Stomach smooth muscle (tissue), 2 donors: ENCODE measurements at regions not wholly inside any gene's neighbourhood (a gene's known extent, or its start where the extent isn't known, plus 50 kb on each side); places are given as distances from the start of the nearest gene placed in this dataset.

ENCODE experiments used
- H3K27ac ChIP-seq: one replicate; pipeline ENCODE4 v1.7.0; 2013; ENCODE audit warnings: mild to moderate bottlenecking, low read length, inconsistent platforms
- H3K27me3 ChIP-seq, 2 donors: one replicate each; pipeline ENCODE4 v1.7.0; 2013; ENCODE audit warnings: low read length in 2 of 2; ENCODE audit not compliant: insufficient read depth in 2 of 2, control insufficient read depth in 1 of 2
- H3K36me3 ChIP-seq, 2 donors: one replicate each; pipeline ENCODE4 v1.7.0; 2013; ENCODE audit warnings: low read length in 2 of 2; ENCODE audit not compliant: control insufficient read depth in 2 of 2, insufficient read depth in 2 of 2
- H3K4me1 ChIP-seq: one replicate; pipeline ENCODE4 v1.7.0; 2013; ENCODE audit warnings: low read length; ENCODE audit not compliant: control insufficient read depth, insufficient read depth
- H3K4me3 ChIP-seq, 2 donors: one replicate each; pipeline ENCODE4 v1.7.0; 2013; ENCODE audit warnings: low read length in 2 of 2
- H3K9ac ChIP-seq, 2 donors: one replicate each; pipeline ENCODE4 v1.7.0; 2013; ENCODE audit warnings: low read length in 2 of 2, mild to moderate bottlenecking in 1 of 2
- H3K9me3 ChIP-seq, 2 donors: one replicate each; pipeline ENCODE4 v1.7.0; 2013; ENCODE audit warnings: low read length in 2 of 2; ENCODE audit not compliant: control insufficient read depth in 2 of 2
- donor health status: healthy.
- donor health status: Pancreatic carcinoma.

DNA sequence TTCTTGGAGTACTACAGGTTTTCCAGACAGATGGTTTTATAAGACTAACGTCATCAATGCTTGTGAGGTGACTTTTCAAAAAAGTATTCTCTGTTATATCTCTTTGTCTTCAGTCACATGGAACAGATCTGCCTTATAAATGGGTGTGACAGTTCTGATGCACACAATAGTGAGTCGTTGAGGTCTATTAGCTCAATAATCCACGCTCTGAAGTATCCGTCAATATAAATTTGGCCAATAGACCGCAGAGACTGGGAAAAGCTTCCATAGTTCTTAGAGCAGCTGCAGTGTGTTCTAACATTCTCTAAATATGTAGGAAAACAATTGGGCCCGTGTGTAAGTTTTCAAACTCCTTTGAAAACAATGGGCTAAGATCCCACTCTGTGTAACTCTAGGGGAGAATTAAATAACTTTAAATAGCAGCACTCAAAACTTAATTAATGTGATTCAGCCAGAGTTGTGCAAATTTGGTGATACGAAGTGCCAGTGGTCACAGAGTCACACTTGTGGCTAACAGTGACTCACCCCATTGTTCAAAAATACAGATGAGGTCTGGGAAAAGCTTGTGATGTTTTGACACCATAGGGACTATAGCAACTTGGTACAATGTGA, 316.0 kb downstream of the LMO4 start:
- no peak overlapping the region for H3K9ac ChIP-seq
- H3K9me3 ChIP-seq: no peaks in the 10 kb centered on the region
- no peak overlapping the region for H3K27ac ChIP-seq
- no peaks in the 10 kb centered on the region for H3K27me3 ChIP-seq
- H3K4me1 ChIP-seq: no peaks in the 10 kb centered on the region
- H3K4me3 ChIP-seq: no peak overlapping the region
- H3K36me3 ChIP-seq: no peaks in the 10 kb centered on the region

DNA sequence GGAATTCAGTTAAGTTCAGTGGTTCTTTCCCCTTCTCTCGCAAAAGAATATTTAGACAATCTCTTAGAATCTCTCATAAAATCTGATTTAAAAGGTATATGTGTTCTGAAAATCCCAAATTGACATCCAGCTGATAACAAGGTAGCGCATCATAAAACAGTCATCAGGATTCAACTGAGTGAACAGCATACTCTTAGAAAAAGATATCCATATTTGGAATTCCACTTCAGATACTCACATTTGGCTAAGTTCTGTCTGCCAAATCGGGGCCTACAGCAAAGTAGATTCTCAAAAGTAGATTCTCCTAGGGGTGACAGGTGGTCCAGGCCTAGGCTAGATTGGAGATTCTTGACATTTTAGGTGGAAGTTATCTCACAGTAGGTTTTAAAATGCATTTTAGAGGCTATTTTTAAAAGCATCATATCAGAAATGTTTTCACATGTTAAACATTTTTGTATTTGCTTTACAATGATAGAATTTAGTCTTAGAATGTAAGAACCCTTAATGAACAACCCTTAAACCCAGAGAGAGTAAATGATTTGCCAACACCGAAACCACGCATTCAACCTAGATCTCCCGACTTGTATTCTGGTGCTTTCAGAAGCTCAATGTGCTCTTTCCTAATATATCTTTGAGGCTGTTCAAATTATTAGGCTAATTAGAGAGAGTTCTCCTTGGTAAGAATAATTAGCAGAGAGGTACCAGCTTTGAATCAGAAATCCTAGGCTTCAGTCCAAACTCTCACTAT, 318.9 kb downstream of the LMO4 start:
- Histone ChIP-seq H3K27ac (no peak overlapping the region), H3K9me3 (no peaks in the 10 kb centered on the region)

DNA sequence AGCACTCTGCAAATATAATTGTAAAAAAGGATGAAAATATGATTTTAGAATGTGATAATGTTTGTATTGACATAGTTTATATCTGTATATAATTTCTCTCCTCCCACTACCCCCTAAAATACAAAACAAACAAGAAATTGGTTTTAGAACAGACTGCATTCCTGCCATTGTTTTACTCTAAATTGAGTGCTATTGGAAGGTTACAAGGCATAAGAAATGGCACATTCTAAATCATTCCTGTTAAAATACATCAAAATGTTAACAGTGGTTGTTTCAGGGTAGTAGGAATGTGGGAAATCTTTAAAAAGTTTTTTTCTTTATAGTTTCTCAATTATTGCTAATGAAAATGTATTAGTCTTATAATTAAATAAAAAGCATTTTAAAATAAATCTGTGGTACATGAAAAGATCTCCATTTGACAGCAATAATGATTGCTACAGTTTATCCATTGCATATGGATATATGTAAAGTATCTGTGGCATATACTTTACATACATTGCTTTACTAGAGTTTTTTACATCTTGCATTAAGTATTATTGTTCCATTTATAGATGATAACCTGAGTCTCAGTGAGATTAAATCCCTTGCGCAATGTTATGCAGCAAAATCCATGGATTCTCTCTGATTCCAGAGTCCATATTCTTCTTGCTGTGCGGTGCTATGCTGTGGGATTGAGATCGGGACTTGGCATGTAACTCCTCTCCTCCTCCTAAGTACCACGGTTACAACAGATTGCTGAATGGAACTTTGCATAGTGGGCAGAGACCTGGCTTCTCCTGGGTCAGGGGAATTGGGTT, 319.8 kb downstream of the LMO4 start:
- no peaks in the 10 kb centered on the region for H3K9me3 ChIP-seq
- H3K4me1 ChIP-seq: no peaks in the 10 kb centered on the region
- no peak overlapping the region for H3K4me3 ChIP-seq
- H3K27me3 ChIP-seq: no peaks in the 10 kb centered on the region
- no peak overlapping the region for H3K9ac ChIP-seq
- H3K36me3 ChIP-seq: no peaks in the 10 kb centered on the region
- no peak overlapping the region for H3K27ac ChIP-seq

More for the DNA sequence above, 318.9 kb downstream of the LMO4 start:
- H3K4me3 ChIP-seq: no peak overlapping the region
- H3K27me3 ChIP-seq: no peaks in the 10 kb centered on the region
- no peaks in the 10 kb centered on the region for H3K36me3 ChIP-seq
- no peaks in the 10 kb centered on the region for H3K4me1 ChIP-seq
- H3K9ac ChIP-seq: no peak overlapping the region

DNA sequence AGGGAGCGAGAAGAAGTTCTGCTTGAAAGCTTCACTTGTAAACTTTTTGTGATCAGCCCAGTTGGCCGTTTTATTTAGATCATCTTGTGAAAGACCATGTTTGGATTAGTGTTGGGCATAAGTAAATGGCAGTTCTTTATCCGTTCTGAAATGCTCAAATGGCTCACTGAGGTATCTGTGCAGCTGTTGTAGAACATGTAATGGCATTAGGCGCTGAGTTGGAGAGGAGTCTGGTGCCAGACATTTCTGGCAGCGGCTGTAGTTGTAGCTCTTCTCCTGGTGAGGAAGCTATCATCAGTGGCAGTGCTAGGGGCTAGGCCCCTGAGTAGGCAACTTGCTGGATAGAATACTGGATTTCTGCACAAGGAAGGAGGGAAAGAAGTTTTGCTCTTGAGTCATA, 321.6 kb downstream of the LMO4 start:
- H3K4me1 ChIP-seq: no peaks in the 10 kb centered on the region
- no peaks in the 10 kb centered on the region for H3K9me3 ChIP-seq
- no peak overlapping the region for H3K9ac ChIP-seq
- H3K27ac ChIP-seq: no peak overlapping the region
- no peaks in the 10 kb centered on the region for H3K27me3 ChIP-seq
- H3K4me3 ChIP-seq: no peak overlapping the region
- H3K36me3 ChIP-seq: no peaks in the 10 kb centered on the region

DNA sequence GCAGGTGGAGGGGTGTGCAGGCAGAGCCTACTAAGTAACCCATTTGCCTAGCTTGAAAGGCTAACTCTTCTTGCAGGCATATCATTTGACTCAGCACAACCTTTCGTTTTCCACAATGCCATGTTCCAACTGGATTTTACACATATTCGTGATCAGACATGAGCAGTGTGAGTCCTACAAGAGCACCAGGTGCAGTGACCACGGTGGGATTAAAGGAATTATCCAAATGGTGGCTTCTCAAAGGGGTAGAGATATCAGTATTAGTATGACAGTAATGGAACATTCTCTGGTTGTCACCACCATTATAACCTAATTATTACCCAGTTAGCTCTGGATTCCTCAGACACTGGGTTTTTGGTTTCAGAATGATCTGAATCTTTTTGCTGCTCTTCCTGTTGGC, 323.5 kb downstream of the LMO4 start:
- Histone ChIP-seq H3K36me3 (no peaks in the 10 kb centered on the region), H3K27ac (no peak overlapping the region), H3K9me3 (no peaks in the 10 kb centered on the region), H3K4me1 (no peaks in the 10 kb centered on the region), H3K9ac (no peak overlapping the region), H3K4me3 (no peak overlapping the region), H3K27me3 (no peaks in the 10 kb centered on the region)

DNA sequence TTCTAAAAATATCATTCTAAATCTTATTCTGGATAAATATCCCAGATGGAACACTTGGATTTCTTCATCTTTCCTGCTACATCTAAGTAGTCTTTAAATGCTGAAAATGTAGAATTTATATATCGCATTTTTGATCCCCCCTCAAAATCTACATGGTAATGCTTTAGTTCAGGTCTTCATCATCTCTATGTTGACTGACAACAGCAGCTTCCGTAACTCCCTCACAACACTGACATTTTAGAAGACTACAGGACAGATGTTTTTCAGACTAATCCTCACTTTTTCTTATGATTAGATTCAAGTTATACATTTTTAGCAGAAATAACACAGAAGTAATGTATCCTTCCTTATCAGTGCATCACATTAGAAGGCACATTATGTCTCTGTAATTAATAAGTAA, 336.5 kb downstream of the LMO4 start:
- H3K27me3 ChIP-seq: no peaks in the 10 kb centered on the region
- no peak overlapping the region for H3K9ac ChIP-seq

DNA sequence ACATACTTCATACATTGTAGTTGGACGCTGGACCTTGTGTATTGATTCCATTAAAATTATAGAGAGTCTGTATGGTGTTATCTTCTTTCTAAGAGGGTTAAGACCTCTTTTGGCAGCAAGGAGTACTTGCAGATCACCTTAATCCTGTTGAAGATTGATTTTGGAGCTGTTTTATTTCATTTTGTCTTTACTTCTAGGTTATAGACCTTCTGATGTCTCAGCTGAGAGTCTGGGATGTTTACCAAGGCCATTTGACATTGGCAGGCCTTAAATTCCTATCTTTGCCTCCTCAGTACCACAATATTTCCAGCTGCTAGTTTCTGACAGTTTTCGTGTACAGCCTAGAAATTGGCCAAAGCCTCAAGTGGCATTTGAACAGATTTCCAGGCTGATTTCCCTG, 338.0 kb downstream of the LMO4 start:
- Histone ChIP-seq H3K27me3 (no peaks in the 10 kb centered on the region), H3K4me1 (no peaks in the 10 kb centered on the region), H3K9me3 (no peaks in the 10 kb centered on the region), H3K9ac (no peak overlapping the region), H3K36me3 (no peaks in the 10 kb centered on the region), H3K27ac (no peak overlapping the region), H3K4me3 (no peak overlapping the region)

More for the DNA sequence above, 336.5 kb downstream of the LMO4 start:
- H3K9me3 ChIP-seq: peaks cover 6 to 9% of the 10 kb centered on the region in 2 donors
- H3K4me1 ChIP-seq: no peaks in the 10 kb centered on the region
- H3K27ac ChIP-seq: no peak overlapping the region
- H3K4me3 ChIP-seq: no peak overlapping the region
- H3K36me3 ChIP-seq: no peaks in the 10 kb centered on the region

DNA sequence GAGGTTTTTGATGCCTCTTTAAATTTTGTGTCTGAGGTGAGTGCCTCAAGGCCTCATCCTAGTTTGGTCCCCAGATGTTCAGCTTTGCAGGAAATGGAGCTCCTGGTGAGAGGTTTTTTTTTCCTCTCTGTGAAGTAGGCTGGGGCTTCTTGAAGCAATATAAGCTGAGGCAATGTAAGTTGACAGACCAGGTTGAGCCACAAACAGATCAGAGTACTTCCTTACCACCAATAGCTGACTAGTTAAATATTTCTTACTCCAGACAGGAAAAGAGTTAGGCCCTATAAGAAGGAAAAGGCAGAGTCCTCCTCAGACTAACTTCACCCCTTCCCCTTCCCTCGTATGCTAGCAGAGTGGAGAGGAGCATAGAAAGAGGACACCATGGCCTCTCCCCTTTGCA, 341.0 kb downstream of the LMO4 start:
- Histone ChIP-seq H3K4me3 (no peak overlapping the region), H3K27me3 (no peaks in the 10 kb centered on the region)

DNA sequence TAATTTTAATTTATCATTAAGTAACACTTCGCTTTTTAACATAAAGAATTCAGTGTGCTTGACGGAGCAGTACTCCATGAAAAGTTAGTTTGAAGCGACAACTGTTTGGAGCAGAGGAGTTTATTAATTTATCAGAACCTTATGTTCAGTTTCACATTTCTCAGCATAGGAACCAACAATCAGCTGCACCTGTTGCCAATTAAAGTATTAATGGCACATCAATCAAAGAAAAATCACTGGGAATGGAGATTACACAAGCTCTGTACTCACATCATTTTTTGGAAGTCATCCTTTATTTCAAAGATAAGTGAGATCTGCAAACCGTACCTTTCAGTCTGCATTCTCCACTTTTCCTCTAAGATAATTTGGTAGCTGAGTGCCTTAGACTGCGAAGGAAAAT, 344.6 kb downstream of the LMO4 start:
- no peak overlapping the region for H3K27ac ChIP-seq
- no peaks in the 10 kb centered on the region for H3K27me3 ChIP-seq
- H3K9ac ChIP-seq: no peak overlapping the region
- H3K9me3 ChIP-seq: no peaks in the 10 kb centered on the region
- H3K36me3 ChIP-seq: no peaks in the 10 kb centered on the region
- no peak overlapping the region for H3K4me3 ChIP-seq
- no peaks in the 10 kb centered on the region for H3K4me1 ChIP-seq

More for the DNA sequence above, 341.0 kb downstream of the LMO4 start:
- H3K27ac ChIP-seq: no peak overlapping the region
- H3K9me3 ChIP-seq: no peaks in the 10 kb centered on the region
- no peaks in the 10 kb centered on the region for H3K4me1 ChIP-seq
- no peak overlapping the region for H3K9ac ChIP-seq
- no peaks in the 10 kb centered on the region for H3K36me3 ChIP-seq

DNA sequence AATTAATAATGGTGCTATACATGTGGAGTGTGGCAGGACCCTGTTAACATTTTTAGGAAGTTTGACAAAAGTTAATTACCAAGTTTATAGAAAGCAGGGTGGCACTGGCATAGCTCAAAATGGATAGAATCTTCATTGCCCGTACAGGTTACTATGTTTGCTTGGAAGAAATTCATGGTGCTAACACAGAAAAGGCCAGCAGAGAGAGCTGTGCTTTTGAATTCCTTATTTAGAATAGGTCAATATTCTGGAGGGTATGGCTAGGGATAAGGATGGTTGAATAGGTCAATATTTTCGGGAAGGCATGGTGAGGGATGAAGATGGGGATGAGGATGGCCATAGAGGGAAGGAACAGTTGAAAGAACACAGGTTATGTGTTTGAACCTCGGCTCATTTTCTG, 345.1 kb downstream of the LMO4 start:
- Histone ChIP-seq H3K36me3 (no peaks in the 10 kb centered on the region), H3K27me3 (no peaks in the 10 kb centered on the region), H3K9ac (no peak overlapping the region), H3K27ac (no peak overlapping the region), H3K4me1 (no peaks in the 10 kb centered on the region), H3K4me3 (no peak overlapping the region), H3K9me3 (no peaks in the 10 kb centered on the region)
